H1 (cell line): ENCODE measurements at regions not wholly inside any gene's neighbourhood (a gene's known extent, or its start where the extent isn't known, plus 50 kb on each side); places are given as distances from the start of the nearest gene placed in this dataset.

Source experiments
- CTCF ChIP-seq, 3 experiments: IDR thresholded peaks; 1 replicate in 2 of 3; 2 replicates in 1 of 3; pipeline versions ENCODE4 v1.5.1 to v1.6.1; 2011; ENCODE audit warnings: low read length in 3 of 3, mild to moderate bottlenecking in 3 of 3, inconsistent platforms in 2 of 3, low read depth in 1 of 3, moderate library complexity in 1 of 3; ENCODE audit not compliant: insufficient read depth in 1 of 3; ENCODE audit errors: control extremely low read depth in 1 of 3
- POLR2A ChIP-seq, 2 experiments: IDR thresholded peaks; 1 replicate in 1 of 2; 2 replicates in 1 of 2; pipeline ENCODE4 v1.6.1; 2011; ENCODE audit warnings: low read depth in 2 of 2, low read length in 2 of 2, mild to moderate bottlenecking in 2 of 2; ENCODE audit errors: control extremely low read depth in 1 of 2
- POLR2AphosphoS5 ChIP-seq: IDR thresholded peaks from 2 replicates; pipeline ENCODE4 v1.6.1; 2011; ENCODE audit warnings: low read depth, low read length

- TF ChIP-seq POLR2AphosphoS5 (no peak), CTCF (IDR thresholded peaks at IDR 0.05; ENCODE audit: control extremely low read depth in 1 of 3, insufficient read depth in 1 of 3, low read depth in 1 of 3, low read length in 3 of 3) (no peak), POLR2A (IDR thresholded peaks at IDR 0.05; ENCODE audit: control extremely low read depth in 1 of 2, low read depth in 2 of 2, low read length in 2 of 2) (no peak)
Measured at GRCh38 chr13:90783273-90783672, 564.2 kb upstream of the MIR17HG start.
